GM10266 (cell line): ENCODE measurements at regions not wholly inside any gene's neighbourhood (a gene's known extent, or its start where the extent isn't known, plus 50 kb on each side); places are given as distances from the start of the nearest gene placed in this dataset.

Experiments used
- DNase-seq: peaks from one replicate; pipeline ENCODE4 v3.0.0; 2012; ENCODE audit errors: extremely low spot score
- TF ChIP-seq, protein P1 (sequence below): IDR thresholded peaks from 2 replicates; pipeline ENCODE4 v1.5.1; 2012; ENCODE audit warnings: mild to moderate bottlenecking, low read depth; ENCODE audit not compliant: control insufficient read depth, insufficient read depth; ENCODE audit errors: missing control alignments

DNA sequence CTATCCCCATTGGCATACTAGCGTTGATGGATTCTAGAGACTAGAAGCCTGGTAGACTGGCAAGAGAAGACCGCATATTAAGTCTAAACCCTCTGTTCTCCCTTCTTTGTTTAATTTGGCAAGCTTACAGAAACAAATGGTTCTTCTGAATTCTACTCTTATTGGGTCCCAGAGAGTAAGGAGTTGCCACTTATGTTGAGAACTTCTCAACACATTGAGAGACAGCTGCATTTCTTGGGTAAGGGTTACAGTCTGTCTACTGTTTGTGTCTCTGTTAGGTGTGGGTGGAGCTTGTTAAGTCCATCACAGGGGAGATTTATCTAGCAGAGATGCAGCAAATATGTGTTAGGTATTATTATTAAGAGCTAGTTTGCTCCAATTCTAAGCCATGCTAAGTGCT, 435.8 kb upstream of the MEIS1 start:
- DNase-seq: no peak
- TF ChIP-seq, protein P1, sequence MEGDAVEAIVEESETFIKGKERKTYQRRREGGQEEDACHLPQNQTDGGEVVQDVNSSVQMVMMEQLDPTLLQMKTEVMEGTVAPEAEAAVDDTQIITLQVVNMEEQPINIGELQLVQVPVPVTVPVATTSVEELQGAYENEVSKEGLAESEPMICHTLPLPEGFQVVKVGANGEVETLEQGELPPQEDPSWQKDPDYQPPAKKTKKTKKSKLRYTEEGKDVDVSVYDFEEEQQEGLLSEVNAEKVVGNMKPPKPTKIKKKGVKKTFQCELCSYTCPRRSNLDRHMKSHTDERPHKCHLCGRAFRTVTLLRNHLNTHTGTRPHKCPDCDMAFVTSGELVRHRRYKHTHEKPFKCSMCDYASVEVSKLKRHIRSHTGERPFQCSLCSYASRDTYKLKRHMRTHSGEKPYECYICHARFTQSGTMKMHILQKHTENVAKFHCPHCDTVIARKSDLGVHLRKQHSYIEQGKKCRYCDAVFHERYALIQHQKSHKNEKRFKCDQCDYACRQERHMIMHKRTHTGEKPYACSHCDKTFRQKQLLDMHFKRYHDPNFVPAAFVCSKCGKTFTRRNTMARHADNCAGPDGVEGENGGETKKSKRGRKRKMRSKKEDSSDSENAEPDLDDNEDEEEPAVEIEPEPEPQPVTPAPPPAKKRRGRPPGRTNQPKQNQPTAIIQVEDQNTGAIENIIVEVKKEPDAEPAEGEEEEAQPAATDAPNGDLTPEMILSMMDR: no peak

DNA sequence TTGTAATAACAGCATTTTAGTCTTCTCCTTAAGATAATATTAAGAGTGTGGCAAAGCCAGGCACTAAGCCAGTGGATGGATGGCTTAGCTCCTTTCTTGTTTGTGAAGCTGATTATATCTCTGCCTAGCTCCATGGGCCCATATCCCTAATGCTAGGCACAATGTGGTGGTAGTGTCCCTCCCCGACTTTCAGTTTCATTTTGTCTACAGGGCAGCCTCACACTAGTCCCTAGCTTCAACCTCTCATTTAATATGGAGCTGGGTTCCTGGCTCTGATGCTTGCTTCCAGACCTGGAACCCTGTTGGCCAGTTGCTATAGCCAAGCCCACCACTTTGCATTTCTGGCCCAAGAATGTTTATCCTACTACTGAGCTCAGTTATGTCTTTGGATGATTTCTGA, 437.0 kb upstream of the MEIS1 start:
- TF ChIP-seq, protein P1: no peak
- DNase-seq: no peak

DNA sequence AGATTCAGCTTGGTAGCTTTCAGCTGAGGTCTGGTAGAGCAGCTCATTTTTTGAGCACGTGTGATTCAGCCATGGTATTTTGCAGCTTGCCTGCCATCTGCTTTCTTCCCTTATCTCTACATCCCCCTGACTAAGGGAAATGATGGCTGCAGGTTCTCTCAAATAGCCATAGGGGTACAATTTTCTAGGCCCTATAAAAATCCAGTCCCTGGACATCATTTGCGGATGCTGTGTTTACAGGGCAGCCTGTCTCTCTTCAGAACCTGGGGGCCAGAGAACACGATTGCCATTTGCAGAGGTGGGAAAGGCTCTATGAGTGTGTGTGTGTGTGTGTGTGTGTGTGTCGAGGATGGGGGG, 442.7 kb upstream of the MEIS1 start:
- no peak for DNase-seq
- TF ChIP-seq, protein P1: no peak

DNA sequence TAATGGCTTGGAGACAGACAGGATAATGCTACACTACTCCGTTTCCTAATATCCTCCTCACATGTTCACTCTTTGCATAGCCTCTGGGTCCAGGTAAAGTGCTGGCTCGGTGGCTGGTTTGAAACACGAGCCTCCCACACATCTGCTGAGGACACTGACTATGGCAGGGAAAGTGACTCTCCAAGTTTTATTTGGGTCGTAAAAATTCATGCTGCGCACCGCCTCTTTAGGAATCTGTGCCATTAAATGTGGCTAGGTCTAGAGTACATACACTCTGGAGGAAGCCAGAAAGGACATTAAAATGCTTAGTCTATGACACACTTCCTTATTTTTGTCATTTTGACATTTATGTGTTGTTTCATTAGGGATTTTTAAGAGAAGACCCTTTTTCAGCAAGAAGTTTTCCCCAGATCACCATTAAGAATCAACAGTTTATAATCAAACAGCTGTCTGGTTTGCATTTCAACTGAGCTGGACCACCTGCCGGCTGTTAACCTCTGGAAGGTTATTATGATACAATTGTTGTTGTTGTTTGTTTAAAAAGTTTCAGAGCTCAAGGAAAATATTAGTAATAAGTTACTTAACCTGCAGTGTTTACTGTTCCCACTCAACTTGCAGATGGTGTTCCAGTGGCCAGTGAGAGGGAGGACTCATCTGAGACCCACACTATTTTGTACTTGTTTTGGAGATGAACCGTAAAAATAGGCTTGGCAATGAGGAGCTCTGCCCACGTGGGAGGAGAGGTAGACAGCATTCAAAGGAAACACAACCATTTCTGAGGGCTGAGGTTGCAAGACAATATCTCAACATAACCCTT, 443.3 kb upstream of the MEIS1 start:
- TF ChIP-seq, protein P1: no peak

DNA sequence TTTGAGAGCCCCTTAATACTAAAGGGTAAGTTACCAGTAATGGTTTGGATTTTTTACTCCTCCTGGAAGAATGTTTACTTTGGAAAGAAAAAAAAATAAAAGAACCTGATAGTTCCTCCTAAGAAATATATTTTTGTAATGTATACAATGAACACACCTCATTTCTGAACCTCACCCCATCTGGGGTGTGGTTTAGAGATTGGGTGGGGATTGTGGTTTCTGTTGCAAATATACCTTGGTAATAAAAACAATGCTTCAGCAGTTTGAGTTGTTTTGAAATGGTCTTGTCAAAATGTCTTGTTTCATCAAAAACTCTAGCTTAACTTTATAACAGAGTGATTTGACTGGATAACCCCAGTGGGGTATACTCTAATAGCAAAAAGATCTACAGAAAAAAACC, 448.9 kb upstream of the MEIS1 start:
- no peak for DNase-seq
- TF ChIP-seq, protein P1: no peak

More for the DNA sequence above, 443.3 kb upstream of the MEIS1 start:
- DNase-seq: no peak

DNA sequence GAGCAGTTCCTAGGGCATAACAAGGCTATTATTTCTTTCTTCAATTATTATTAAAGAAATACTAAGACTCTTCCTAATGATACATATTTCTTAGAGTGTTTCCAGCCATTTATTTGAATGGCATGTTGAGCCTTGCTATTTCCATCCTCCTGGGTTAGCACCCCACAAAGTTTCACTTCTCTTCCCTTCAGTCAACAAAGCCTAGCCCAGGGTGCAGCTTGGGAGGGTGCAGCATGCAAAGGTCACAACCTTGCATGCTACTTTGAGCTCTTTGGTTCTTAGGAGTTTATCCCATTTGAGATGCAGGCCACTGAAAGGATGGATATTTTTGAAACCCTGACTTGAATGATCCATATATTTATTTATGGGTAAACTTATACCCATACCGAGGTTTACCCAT, 454.4 kb upstream of the MEIS1 start:
- TF ChIP-seq, protein P1: no peak
- no peak for DNase-seq

DNA sequence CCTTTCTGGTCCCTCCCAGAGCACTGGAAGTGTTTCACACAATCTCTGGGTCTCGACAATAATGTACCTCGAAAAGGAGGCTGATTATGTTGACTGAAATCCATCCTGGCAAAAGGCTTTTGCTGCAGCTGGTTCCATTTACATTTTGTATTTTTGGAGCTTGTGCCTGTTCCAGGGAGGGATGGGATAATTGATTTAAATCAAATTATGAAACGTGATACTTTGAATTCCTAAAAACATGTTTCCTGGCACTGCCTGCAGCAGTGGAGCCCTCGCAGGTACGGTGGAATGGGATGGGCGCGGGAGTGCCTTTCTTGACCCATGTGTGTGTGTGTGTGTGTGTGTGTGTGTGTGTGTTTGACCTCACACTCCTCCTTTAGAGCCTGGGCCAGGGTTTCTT, 455.5 kb upstream of the MEIS1 start:
- no peak for DNase-seq
- TF ChIP-seq, protein P1: no peak
